Lung (tissue), 11 donors: ENCODE measurements at regions not wholly inside any gene's neighbourhood (a gene's known extent, or its start where the extent isn't known, plus 50 kb on each side); places are given as distances from the start of the nearest gene placed in this dataset.

Source experiments
- ATAC-seq: fragments of 200-7000 bp; cut with Tn5 transposase; one replicate; pipeline ENCODE4 v1.9.1; 2020; ENCODE audit warnings: moderate number of reproducible peaks; ENCODE audit not compliant: insufficient read depth, low FRiP score
- DNase-seq, 3 donors: peaks; one replicate each; pipeline ENCODE4 v3.0.0-alpha.2; 2013 to 2017
- H3K27ac ChIP-seq, 2 donors: one replicate each; pipeline ENCODE4 v1.5.1; 2013; ENCODE audit warnings: mild to moderate bottlenecking in 2 of 2, moderate library complexity in 2 of 2, control low read depth in 1 of 2, inconsistent platforms in 1 of 2, low read depth in 1 of 2, low read length in 1 of 2
- H3K27me3 ChIP-seq, 3 donors: one replicate each; pipeline ENCODE4 v1.5.1; 2013; ENCODE audit warnings: low read length in 2 of 3; ENCODE audit not compliant: control insufficient read depth in 3 of 3, insufficient read depth in 3 of 3
- H3K36me3 ChIP-seq, 4 donors: one replicate each; pipeline ENCODE4 v1.5.1; 2013; ENCODE audit warnings: low read length in 4 of 4, mild to moderate bottlenecking in 1 of 4, moderate library complexity in 1 of 4; ENCODE audit not compliant: control insufficient read depth in 4 of 4, insufficient read depth in 4 of 4
- H3K4me1 ChIP-seq, 5 donors: one replicate each; pipeline ENCODE4 v1.5.1; 2013; ENCODE audit warnings: low read length in 5 of 5, mild to moderate bottlenecking in 2 of 5, moderate library complexity in 1 of 5; ENCODE audit not compliant: control insufficient read depth in 5 of 5, insufficient read depth in 5 of 5
- H3K4me3 ChIP-seq: one replicate; pipeline ENCODE4 v1.5.1; 2013; ENCODE audit warnings: mild to moderate bottlenecking, control low read depth, moderate library complexity
- H3K9ac ChIP-seq, 2 donors: one replicate each; pipeline ENCODE4 v1.5.1; 2013; ENCODE audit warnings: low read length in 2 of 2, control low read depth in 1 of 2; ENCODE audit not compliant: insufficient read depth in 1 of 2
- H3K9me3 ChIP-seq, 4 donors: one replicate each; pipeline ENCODE4 v1.5.1; 2013; ENCODE audit warnings: low read length in 3 of 4, mild to moderate bottlenecking in 1 of 4, moderate library complexity in 1 of 4; ENCODE audit not compliant: control insufficient read depth in 4 of 4, insufficient read depth in 3 of 4
- CTCF ChIP-seq: IDR thresholded peaks from 2 replicates; pipeline ENCODE4 v1.5.1; 2012; ENCODE audit warnings: mild to moderate bottlenecking; ENCODE audit errors: control extremely low read depth, extremely low read depth
- WGBS, 2 donors: extraction: QIAGEN DNeasy Blood & Tissue Kit; methylation state at CpG; one replicate each; pipeline ENCODE4 v1.1.7; 2013; 5-methylcytosine and 5-hydroxymethylcytosine counted together
- donor health status: control.
- donor health status: control.
- donor health status: Bipolar disorder and iron deficiency.
- donor health status: healthy.
- donor health status: DM: yes; HTN: yes; CAD: no.

GRCh38 chr3:127140501-127141460 lies 52.1 kb upstream of the PRR23E start:
- TF ChIP-seq CTCF, result no peak
- H3K9ac ChIP-seq, result no peak overlapping the region
- H3K4me3 ChIP-seq, result no peak overlapping the region
- H3K27me3 ChIP-seq, result peaks cover 0 to 16% (median 0%) of the 10 kb centered on the region in 3 donors
- H3K27ac ChIP-seq, result no peak overlapping the region
- DNase-seq, result no peak
- peaks cover 0 to 8% (median 3%) of the 10 kb centered on the region in 5 donors for H3K4me1 ChIP-seq
- WGBS, 2 donors, result 92 to 93% methylated on average over 18 of the region's 18 CpGs
- H3K9me3 ChIP-seq, result peaks cover 0 to 1% (median 0%) of the 10 kb centered on the region in 4 donors
- ATAC-seq, result no peak
- no peaks in the 10 kb centered on the region for H3K36me3 ChIP-seq

GRCh38 chr3:127141921-127142730 lies 50.8 kb upstream of the PRR23E start:
- Histone ChIP-seq H3K4me1 (peaks cover 0 to 8% (median 3%) of the 10 kb centered on the region in 5 donors), H3K9me3 (peaks cover 0 to 1% (median 0%) of the 10 kb centered on the region in 4 donors), H3K36me3 (no peaks in the 10 kb centered on the region), H3K9ac (no peak overlapping the region), H3K4me3 (no peak overlapping the region), H3K27me3 (peaks cover 0 to 3% (median 0%) of the 10 kb centered on the region in 3 donors), H3K27ac (no peak overlapping the region)
- WGBS, 2 donors, result 43 to 64% methylated on average over 19 of the region's 19 CpGs
- peak; percentile 40 for ATAC-seq
- peak; percentile 20 to 59 (median 58) for DNase-seq
- no peak for TF ChIP-seq CTCF
